Right lobe of liver (tissue), 4 donors: ENCODE measurements at regions not wholly inside any gene's neighbourhood (a gene's known extent, or its start where the extent isn't known, plus 50 kb on each side); places are given as distances from the start of the nearest gene placed in this dataset.

Source experiments
- POLR2A ChIP-seq: fragments of 450-650 bp; IDR thresholded peaks from one replicate; pipeline ENCODE4 v1.6.1; 2017; ENCODE audit warnings: antibody characterized with exemption, mild to moderate bottlenecking
- TF ChIP-seq, protein P1 (sequence below), 4 donors: fragments of 200-600 bp in 3 of 4; fragments of 450-650 bp in 1 of 4; IDR thresholded peaks; one replicate each; pipeline versions ENCODE4 v1.5.1 to v1.8.0; 2016 to 2022; ENCODE audit warnings: antibody characterized with exemption in 4 of 4, mild to moderate bottlenecking in 2 of 4
- donor health status: DM: no; HTN: no; CAD: no.
- donor health status: DM: no; HTN: no; CAD: no.
- donor health status: DM: no; HTN: yes; CAD: no.

DNA sequence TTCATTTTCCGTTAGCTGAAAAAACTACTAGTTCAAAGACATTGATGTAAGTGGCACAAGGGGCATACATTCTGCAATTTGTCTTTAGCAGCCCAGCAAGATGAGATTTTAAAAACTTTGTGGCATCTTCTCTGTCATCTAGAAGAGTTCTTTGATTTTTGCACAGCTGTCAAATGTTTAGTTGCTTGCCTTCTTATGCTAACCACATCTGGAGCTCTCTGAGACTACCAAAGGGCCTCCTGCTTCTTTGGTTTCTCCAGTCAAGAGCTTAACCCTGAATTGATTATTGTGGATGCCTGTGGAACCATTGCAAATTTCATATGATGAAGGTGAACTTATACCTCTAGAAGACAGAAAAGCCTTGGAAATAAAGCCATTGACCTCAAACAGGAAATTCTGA, 468.7 kb upstream of the RGMA start:
- no peak for TF ChIP-seq POLR2A
- TF ChIP-seq, protein P1, sequence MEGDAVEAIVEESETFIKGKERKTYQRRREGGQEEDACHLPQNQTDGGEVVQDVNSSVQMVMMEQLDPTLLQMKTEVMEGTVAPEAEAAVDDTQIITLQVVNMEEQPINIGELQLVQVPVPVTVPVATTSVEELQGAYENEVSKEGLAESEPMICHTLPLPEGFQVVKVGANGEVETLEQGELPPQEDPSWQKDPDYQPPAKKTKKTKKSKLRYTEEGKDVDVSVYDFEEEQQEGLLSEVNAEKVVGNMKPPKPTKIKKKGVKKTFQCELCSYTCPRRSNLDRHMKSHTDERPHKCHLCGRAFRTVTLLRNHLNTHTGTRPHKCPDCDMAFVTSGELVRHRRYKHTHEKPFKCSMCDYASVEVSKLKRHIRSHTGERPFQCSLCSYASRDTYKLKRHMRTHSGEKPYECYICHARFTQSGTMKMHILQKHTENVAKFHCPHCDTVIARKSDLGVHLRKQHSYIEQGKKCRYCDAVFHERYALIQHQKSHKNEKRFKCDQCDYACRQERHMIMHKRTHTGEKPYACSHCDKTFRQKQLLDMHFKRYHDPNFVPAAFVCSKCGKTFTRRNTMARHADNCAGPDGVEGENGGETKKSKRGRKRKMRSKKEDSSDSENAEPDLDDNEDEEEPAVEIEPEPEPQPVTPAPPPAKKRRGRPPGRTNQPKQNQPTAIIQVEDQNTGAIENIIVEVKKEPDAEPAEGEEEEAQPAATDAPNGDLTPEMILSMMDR (IDR thresholded peaks at IDR 0.05), result no peak
